RPMI7951 (cell line): ENCODE measurements at regions not wholly inside any gene's neighbourhood (a gene's known extent, or its start where the extent isn't known, plus 50 kb on each side); places are given as distances from the start of the nearest gene placed in this dataset.
A peak's percentile ranks its signal among the peaks of the same experiment; 100 is the strongest.
"Not testable (repeated sequence)": the region's sequence is repeated elsewhere in the genome, so short reads cannot be mapped to it uniquely, and the experiment has no call there.

Source experiments
- DNase-seq: peaks from one replicate; pipeline ENCODE4 v3.0.0-alpha.2; 2012; ENCODE audit warnings: low read depth

- DNase-seq = peak; percentile 69
Measured at GRCh38 chr22:33971561-33971961, 51.3 kb upstream of the LARGE1 start.

GRCh38 chr22:33975841-33976240, 55.6 kb upstream of the LARGE1 start:
- peak; percentile 1 for DNase-seq

DNA sequence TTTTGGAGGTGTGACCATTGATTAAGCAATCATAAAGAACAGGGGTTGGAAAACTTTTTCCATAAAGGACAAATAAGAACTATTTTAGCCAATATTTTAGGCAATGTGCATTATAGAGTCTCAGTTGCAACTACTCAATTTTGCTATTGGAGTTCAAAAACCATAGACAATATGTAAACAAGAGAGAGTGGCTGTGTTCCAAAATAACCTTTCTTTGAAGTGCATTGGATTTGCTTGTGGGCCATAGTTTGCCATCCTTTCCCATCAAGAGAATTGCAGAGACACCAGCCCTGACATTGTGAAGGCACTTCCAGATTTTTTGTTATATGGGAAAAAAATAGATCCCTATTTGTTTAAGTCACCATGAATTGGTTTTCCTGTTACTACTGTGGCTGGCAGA, 63.3 kb upstream of the LARGE1 start:
- no peak for DNase-seq

DNA sequence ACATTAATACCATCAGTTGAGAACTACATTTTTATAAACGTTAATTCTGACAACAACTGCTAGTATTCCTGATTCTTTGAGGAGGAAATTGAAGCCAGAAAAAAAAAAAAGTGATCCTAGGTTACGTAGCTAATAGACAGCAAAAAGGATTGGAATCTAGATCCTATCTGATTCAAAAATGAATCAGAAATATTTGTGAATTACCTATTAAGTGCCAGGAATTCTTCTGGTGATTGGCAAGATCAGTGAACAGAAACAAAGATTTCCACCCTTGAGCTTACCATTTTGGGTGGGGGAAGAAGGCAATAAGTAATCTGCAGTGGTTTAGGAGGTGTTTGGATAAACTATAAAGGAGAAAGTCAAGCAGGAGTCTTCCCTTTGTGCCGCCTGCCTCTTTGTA, 63.9 kb upstream of the LARGE1 start:
- no peak for DNase-seq

DNA sequence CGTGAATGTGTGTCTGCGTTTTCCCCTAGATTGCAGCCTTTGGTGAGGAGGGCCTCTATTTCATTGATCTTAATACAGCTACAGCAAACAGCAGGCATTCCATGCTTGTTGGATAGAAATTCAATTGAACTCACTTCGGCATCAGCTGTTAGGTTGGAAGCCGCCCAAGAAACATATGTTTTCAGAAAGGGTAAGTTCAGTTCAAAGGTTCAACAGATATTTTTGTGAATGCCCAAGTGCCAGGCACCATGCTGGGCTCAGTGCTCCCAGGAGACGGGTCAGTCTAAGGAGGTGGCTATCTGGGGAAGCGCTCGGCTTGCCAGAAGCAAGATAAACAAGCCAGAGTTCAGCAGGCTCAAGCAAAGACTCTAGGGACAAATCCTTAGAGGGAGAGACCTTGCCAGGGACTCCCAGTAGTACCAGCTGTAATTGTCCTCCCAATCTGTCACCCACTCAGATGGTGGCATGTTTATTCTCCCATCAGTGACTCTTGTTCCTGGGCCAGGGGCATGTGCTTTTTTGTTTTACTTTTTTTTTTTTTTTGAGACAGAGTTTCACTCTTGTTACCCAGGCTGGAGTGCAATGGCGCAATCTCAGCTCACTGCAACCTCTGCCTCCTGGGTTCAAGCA, 64.5 kb upstream of the LARGE1 start:
- DNase-seq = no peak

- DNase-seq = no peak
Measured at GRCh38 chr22:33985506-33985905, 65.2 kb upstream of the LARGE1 start.

DNA sequence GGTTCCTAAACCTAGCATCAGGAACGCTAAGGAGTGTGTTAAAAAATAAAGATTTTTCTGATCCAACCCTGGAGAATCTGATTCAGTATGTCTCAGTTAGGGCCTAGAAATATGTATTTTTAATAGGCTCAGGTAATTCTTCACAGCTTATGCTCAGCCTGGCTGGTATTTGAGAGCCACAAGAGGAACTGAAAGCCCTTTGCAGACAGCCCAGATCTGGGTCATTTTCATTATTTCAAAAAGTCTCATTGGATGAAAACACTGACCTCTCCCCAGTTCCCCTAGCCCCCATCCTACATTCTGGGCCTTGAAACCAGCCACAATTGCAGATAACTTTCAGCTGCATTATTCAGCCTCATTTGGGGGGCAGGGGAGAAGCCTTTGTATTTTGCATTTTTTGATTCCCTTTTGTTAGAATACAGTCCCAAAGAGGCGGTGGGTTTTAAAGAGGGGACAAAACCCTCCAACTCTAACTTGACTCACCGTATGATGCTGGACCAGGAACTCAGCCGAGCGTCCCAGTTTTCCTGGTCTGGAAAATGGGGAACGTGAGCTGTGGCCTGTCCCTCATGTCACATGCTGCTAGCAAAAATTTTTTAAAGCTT, 66.0 kb upstream of the LARGE1 start:
- no peak for DNase-seq

DNA sequence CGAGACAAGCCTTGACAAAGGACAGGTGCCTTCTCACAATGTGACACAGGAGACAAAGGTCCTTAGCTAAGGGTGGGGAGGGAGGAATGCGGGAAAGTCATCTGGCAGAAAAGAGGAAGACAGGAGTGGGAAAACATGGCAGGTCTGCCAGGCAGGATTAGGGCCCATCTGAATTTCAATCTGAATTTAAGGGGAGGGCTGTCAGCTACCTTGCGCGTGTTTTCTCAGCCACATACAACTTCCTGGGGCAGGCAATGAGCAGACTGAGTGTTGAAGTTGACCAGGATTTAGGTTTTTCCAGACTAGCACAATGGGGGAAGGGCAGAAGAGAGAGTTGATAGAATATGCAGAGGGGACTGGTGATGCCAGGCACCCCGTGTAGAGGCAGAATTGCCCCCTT, 66.7 kb upstream of the LARGE1 start:
- DNase-seq = no peak

DNA sequence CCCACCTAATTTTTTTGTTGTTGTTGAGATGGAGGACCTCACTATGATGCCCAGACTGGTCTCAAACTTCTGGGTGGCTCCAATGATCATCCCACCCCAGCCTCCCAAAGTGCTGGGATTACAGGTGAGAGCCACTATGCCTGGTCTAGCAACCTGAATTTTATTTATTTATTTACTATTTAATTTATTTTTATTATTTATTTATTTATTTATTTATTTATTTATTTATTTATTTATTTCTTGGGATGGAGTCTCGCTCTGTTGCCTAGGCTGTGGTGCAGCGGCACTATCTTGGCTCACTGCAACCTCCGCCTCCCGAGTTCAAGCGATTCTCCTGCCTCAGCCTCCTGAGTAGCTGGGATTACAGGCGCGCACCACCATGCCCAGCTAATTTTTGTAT, 69.0 kb upstream of the LARGE1 start:
- DNase-seq = not testable (repeated sequence)

DNA sequence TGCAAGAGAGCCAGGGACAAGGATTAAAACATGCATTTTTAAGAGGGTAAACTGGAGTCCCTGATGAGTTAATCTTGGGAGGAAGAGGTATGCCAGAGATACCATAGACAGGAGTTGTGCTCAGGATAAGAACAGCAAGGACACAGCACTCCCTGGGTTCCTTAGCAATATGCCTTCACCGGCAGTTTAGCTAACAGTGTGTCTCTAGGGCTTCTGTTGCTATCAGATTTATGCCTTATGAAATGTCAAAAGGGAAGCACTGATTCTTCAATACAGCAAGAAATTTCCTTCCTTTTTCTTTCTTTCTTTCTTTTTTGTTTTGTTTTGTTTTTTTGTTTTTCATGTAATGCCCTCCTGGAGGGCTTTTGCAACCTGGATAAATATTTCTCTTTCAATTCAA, 71.3 kb upstream of the LARGE1 start:
- no peak for DNase-seq

GRCh38 chr22:33996824-33997223, 76.5 kb upstream of the LARGE1 start:
- DNase-seq = no peak

GRCh38 chr22:34000879-34001526, 80.7 kb upstream of the LARGE1 start:
- no peak for DNase-seq

DNA sequence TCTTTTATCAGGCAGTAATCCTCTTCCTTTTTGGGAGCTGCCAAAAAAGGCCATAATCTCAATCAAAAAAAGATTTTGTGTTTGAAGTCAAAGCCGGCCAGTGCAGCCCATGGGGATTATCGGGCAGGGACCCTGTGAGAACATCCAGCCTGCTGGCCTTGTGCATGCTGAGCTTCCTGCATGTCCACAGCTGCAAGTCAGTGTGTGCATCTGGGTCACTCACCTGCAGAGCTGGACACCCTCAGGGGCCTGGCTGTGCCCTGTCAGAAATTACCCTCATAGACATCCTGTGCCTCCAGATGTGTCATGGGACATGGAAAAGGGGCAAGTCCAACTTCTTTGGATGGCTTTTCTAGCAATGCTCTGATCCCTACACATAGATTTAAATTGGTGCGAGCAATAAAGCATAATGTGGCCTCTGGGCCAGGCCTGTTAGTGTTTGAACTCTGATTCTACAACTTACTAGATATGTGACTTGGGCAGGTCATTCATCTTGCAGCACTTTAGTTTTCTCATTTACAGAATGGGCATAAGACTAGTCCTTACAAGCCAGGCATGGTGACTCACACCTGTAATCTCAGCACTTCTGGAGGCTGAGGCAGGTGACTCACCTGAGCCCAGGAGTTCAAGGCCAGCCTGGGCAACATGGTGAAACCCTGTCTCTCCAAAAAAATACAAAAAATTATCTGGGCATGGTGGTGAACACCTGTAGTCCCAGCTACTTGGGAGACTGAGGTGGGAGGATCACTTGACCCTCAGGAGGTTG, 81.6 kb upstream of the LARGE1 start:
- no peak for DNase-seq

- no peak for DNase-seq
Measured at GRCh38 chr22:34004058-34004457, 83.8 kb upstream of the LARGE1 start.

DNA sequence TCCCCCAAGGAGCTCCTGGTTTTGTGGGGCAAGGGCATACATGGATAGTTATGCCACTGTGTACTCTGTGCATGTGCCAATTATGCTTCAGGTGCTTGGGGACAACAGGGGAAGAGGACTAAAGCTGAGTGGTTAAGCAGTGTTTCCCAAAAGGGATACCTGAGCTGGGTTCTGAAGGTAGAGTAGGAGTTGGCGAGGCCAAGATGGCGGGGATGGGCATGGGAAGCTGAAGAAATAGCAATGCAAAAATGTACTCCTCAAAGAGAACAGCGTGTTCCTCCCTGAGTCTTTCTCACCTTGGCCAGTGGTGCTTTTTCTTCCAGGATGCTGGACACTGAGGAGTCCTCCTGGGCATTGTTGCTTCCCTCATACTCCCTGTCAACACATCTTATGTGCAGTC, 90.0 kb upstream of the LARGE1 start:
- DNase-seq = no peak

DNA sequence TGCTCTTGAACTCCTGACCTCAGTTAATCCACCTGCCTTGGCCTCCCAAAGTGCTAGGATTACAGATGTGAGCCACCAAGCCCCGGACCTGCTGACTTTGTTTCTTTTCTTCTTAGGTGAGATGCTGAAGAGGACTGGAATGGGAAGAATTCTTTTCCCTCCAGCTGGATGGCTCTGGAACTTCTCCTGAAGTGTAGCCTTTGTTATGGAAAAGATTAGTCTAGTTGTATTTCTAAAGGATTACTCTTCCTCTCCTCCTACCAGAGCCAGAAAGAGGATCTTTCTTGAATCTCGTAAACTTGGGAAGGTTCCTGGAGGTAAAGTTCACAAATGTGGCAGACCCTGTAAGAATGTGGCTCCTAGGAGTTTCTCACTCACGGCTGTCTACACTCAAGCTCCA, 95.4 kb upstream of the LARGE1 start:
- DNase-seq = no peak

GRCh38 chr22:34017205-34017604, 96.9 kb upstream of the LARGE1 start:
- no peak for DNase-seq

DNA sequence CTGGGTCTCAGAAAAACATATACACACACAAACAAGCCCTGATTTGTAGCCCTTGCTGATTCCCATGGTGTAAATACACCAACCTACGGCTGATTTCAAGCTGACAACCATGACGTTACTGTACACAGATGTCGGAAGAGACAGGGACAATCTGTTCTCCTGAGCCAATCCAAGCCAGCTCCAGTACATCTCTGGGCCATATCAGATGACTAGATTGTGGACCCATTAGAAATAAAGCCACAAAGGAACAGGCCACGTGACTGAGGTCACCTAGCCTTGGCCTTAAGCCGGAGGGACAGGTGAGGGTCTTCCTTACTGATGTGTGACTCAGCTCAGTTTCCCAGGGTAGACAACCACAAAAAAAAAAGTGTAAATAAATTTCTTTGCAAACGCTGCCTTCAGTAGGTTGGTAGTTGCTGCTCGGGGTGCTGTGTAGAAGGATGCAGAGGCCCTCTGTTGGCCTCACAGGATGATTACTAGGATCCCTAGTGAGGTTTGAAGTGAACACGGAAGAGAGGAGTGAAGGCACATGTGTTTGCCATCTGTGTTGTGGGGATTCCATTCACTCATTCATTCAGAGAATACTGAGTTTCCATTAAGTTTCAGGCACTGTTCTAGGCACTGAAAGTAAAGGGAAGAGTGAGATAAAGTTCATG, 99.0 kb upstream of the LARGE1 start:
- no peak for DNase-seq

DNA sequence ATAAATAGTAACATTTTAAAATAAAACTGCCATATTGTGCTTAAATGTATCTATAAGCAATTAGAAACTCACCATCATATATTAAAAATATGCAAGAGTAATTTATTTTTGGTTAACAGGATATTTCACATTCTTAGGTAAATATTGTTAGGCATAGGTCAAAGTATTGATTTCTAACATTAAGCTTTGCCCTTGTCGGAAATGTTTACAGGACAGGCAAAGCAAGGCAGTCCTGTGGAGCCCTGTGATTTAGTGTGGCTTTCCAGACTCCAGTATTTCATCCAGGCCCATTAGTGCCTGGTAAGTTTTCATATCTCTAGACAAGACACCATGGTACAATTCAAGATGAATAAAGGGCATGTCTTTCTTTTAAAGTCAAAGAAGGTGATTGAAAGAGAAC, 114.9 kb upstream of the LARGE1 start:
- DNase-seq = no peak

GRCh38 chr22:34036931-34037330, 116.7 kb upstream of the LARGE1 start:
- DNase-seq = no peak

DNA sequence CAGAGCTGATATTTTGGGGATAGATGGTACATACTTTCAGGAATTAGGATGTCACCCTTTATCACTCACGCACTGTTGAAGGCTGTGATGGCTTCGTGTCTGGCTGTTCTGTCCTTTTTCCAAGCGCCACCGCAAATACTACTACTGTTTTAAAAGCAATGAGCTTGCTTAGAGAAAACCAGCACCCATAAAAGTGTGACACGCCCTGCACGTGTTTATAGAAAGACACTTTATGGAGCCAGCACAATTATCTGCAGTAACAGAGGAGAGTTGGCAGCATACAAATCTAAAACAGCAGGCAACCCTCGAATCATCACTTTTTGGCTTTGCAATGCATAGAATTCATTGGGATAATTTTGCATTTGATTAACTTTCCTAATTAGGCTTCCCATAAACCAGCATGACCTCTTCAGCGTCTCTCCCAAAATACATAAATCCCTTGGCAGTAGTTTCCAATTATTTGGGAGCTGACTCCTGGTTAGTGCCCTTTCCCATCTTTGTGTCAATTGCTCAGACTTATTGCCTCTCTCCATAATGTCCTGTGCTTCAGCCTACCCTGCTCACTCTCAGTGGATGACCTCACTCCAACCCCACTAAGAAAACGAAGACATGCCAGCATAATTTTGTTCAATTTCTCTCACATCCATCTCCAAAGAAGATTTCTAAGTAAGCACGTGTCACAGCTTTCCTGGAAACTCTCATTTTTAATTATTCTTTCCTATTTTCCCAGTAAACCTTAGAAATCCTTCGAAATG, 118.7 kb upstream of the LARGE1 start:
- DNase-seq = no peak

DNA sequence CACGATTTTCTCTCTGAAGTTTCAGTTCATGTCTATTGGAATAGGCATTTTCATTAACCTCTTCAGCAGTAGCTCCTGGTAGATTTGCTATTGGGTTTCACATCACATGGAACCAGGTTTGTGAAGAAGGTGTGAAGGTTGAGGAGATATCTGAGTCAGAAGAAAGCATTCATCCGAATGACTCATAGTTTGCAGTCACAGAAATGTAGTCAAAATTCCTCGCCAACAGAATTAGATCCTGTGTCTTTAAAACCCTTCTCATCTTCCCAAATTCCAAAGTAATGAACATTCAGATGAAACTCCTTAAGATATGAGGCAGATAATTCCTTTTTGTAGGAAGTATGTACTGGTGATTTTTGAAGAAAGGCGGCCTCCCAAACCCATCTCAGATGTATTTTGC, 125.0 kb upstream of the LARGE1 start:
- no peak for DNase-seq
